SJSA1 (cell line): ENCODE measurements at regions not wholly inside any gene's neighbourhood (a gene's known extent, or its start where the extent isn't known, plus 50 kb on each side); places are given as distances from the start of the nearest gene placed in this dataset.
"Not testable (repeated sequence)": the region's sequence is repeated elsewhere in the genome, so short reads cannot be mapped to it uniquely, and the experiment has no call there.

Experiments
- DNase-seq, 2 experiments: peaks; one replicate each; pipeline ENCODE4 v3.0.0-alpha.2; 2015 to 2020; ENCODE audit warnings: low spot score in 2 of 2, low read depth in 1 of 2
- H3K27ac ChIP-seq: fragments of 250-450 bp; sonication (Bioruptor Pico); 2 replicates; pipeline ENCODE4 v1.5.1; 2020; ENCODE audit warnings: mild to moderate bottlenecking, moderate library complexity
- H3K27me3 ChIP-seq: fragments of 250-450 bp; sonication (Bioruptor Pico); replicated peaks from 2 replicates; pipeline ENCODE4 v1.5.1; 2020; ENCODE audit warnings: mild to moderate bottlenecking, moderate library complexity
- H3K36me3 ChIP-seq: fragments of 250-450 bp; sonication (Bioruptor Pico); 2 replicates; pipeline ENCODE4 v1.5.1; 2020; ENCODE audit warnings: mild to moderate bottlenecking
- H3K4me1 ChIP-seq: fragments of 250-450 bp; sonication (Bioruptor Pico); replicated peaks from 2 replicates; pipeline ENCODE4 v1.6.1; 2021; ENCODE audit warnings: mild to moderate bottlenecking
- H3K4me3 ChIP-seq: fragments of 250-450 bp; sonication (Bioruptor Pico); 2 replicates; pipeline ENCODE4 v1.5.1; 2020; ENCODE audit warnings: mild to moderate bottlenecking
- H3K9me3 ChIP-seq: fragments of 250-450 bp; sonication (Bioruptor Pico); replicated peaks from 2 replicates; pipeline ENCODE4 v1.5.1; 2020; ENCODE audit warnings: mild to moderate bottlenecking

GRCh38 chr11:127803755-127804154 lies 783.6 kb downstream of the ETS1 start:
- Histone ChIP-seq H3K36me3 (no peaks in the 10 kb centered on the region), H3K4me1 (no peaks in the 10 kb centered on the region), H3K9me3 (no peaks in the 10 kb centered on the region), H3K4me3 (no peak overlapping the region), H3K27me3 (no peaks in the 10 kb centered on the region), H3K27ac (no peak overlapping the region)
- no peak for DNase-seq

DNA sequence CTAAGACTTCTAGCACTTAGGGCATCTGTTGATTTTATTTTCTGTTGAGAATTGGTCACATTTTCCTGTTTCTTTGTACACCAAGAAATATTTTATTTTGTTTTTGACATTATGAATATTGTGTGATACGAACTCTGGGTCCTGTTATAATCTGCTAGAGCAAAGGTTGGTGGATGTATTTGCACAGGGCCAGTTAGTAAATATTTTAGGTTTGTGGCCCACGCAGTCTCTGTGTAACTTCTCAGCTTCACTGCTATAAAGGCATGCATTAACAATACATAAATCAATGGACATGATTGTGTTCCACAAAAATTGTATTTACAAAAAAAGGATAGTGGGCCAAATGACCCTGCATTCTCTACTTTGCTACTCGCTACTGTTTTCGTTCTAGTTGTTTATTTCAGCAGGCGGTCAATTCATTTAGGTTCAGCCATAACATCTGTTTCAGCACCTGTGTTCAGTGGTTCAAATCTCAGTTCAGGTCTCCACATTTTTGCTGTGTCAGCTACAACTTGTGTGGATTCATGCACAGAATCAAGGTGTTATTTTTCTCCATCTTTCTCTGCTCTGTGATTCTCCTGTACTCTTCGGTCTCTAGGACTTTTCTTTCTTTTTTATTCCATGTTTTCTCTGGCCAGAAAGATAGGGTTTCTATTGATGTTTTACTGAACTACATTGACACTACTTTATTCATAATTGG lies 786.2 kb downstream of the ETS1 start:
- H3K4me1 ChIP-seq: no peaks in the 10 kb centered on the region
- H3K27me3 ChIP-seq: no peaks in the 10 kb centered on the region
- no peaks in the 10 kb centered on the region for H3K9me3 ChIP-seq
- H3K4me3 ChIP-seq: no peak overlapping the region
- no peaks in the 10 kb centered on the region for H3K36me3 ChIP-seq
- H3K27ac ChIP-seq: no peak overlapping the region
- no peak for DNase-seq

- no peak overlapping the region for H3K4me3 ChIP-seq
- no peaks in the 10 kb centered on the region for H3K4me1 ChIP-seq
- no peak for DNase-seq
- no peaks in the 10 kb centered on the region for H3K9me3 ChIP-seq
- H3K27me3 ChIP-seq: no peaks in the 10 kb centered on the region
- H3K27ac ChIP-seq: no peak overlapping the region
- H3K36me3 ChIP-seq: no peaks in the 10 kb centered on the region
Measured at GRCh38 chr11:127795326-127795725, 792.0 kb downstream of the ETS1 start.

DNA sequence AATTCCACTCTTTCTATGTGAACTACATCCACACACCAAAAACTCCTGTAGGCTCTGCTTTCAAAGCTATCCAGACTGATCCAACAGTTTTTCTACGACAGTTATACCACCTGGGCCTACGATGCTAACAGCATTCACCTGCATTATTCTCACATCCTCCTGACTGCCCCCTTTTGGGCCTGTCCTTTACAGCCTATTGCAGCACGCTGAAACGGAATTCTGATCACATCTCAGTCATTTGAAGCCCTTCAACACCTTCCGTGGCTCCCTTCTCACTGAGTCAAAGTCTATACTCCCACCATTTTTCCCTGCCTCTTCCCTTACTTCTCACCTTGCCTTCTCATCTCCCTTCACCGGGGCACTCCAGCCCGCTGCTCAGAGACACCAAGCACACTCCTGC lies 791.3 kb upstream of the KIRREL3 start:
- H3K36me3 ChIP-seq: no peaks in the 10 kb centered on the region
- no peaks in the 10 kb centered on the region for H3K27me3 ChIP-seq
- no peaks in the 10 kb centered on the region for H3K9me3 ChIP-seq
- no peak overlapping the region for H3K27ac ChIP-seq
- DNase-seq: no peak
- H3K4me3 ChIP-seq: no peak overlapping the region
- H3K4me1 ChIP-seq: no peaks in the 10 kb centered on the region

DNA sequence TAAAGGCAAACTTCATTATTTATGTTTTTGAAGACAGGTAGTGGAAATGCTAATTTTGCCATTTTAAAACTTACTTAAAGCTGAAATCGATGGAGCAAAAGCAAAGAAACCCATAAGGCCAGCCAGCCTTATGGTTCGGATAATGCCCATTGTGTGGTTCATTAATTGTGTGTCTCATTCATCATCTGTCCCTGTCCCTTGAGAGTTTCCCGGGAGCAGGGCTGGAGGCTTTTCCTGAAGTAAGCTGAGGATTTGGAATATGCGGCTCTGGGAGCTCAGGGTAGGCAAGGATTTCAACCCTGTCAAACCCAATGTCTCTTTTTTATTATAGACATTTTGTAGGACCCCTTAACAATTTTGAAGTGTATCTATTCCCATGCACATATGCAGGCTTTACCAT lies 790.0 kb upstream of the KIRREL3 start:
- H3K4me1 ChIP-seq: no peaks in the 10 kb centered on the region
- no peaks in the 10 kb centered on the region for H3K36me3 ChIP-seq
- H3K27ac ChIP-seq: no peak overlapping the region
- H3K27me3 ChIP-seq: no peaks in the 10 kb centered on the region
- DNase-seq: no peak
- H3K9me3 ChIP-seq: no peaks in the 10 kb centered on the region
- no peak overlapping the region for H3K4me3 ChIP-seq

- DNase-seq: no peak
- no peaks in the 10 kb centered on the region for H3K27me3 ChIP-seq
- no peak overlapping the region for H3K4me3 ChIP-seq
- no peaks in the 10 kb centered on the region for H3K4me1 ChIP-seq
- no peaks in the 10 kb centered on the region for H3K36me3 ChIP-seq
- no peaks in the 10 kb centered on the region for H3K9me3 ChIP-seq
- no peak overlapping the region for H3K27ac ChIP-seq
Measured at GRCh38 chr11:127789927-127790326, 789.4 kb upstream of the KIRREL3 start.

DNA sequence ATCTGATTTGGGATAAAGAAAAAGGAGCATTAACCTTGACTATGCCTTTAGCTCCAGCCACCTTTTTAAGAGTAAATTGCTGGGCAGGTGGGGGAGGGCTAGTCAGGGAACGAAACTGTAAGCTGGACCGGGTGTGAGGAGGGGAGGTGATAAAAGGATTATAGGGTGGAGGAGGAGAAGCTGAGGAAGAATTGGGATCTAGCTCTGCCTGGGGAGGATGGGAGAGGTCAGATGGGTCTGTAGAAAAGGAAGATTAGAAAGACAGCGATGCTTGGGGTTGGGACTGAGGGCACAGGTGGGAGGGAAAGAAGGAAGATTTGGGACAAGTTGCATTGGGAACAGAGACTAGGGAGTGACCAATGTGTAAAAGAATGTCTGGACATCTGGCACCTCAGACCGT lies 772.4 kb upstream of the KIRREL3 start:
- H3K36me3 ChIP-seq, DNase-seq, H3K27me3 ChIP-seq, H3K9me3 ChIP-seq, H3K4me1 ChIP-seq, H3K4me3 ChIP-seq, H3K27ac ChIP-seq: not testable (repeated sequence)

DNA sequence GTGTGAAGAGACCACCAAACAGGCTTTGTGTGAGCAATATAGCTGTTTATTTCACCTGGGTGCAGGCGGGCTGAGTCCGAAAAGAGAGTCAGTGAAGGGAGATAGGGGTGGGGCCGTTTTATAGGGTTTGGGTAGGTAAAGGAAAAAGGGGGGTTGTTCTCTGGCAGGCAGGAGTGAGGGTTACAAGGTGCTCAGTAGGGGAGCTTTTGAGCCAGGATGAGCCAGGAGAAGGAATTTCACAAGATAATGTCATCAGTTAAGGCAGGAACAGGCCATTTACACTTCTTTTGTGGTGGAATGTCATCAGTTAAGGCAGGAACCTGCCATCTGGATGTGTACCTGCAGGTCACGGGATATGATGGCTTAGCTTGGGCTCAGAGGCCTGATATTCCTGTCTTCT lies 768.4 kb upstream of the KIRREL3 start:
- H3K4me1 ChIP-seq, H3K4me3 ChIP-seq, H3K27ac ChIP-seq, H3K9me3 ChIP-seq, H3K36me3 ChIP-seq, DNase-seq, H3K27me3 ChIP-seq: not testable (repeated sequence)

- Histone ChIP-seq H3K36me3 (no peaks in the 10 kb centered on the region), H3K4me3 (no peak overlapping the region), H3K27me3 (no peaks in the 10 kb centered on the region), H3K4me1 (no peaks in the 10 kb centered on the region), H3K9me3 (no peaks in the 10 kb centered on the region), H3K27ac (no peak overlapping the region)
- no peak for DNase-seq
Measured at GRCh38 chr11:127766734-127767133, 766.2 kb upstream of the KIRREL3 start.

- Histone ChIP-seq H3K36me3 (no peaks in the 10 kb centered on the region), H3K27ac (no peak overlapping the region), H3K27me3 (no peaks in the 10 kb centered on the region), H3K9me3 (no peaks in the 10 kb centered on the region), H3K4me1 (no peaks in the 10 kb centered on the region), H3K4me3 (no peak overlapping the region)
- no peak for DNase-seq
Measured at GRCh38 chr11:127738771-127739286, 738.3 kb upstream of the KIRREL3 start.

- Histone ChIP-seq H3K4me1 (no peaks in the 10 kb centered on the region), H3K4me3 (no peak overlapping the region), H3K9me3 (no peaks in the 10 kb centered on the region), H3K27ac (no peak overlapping the region), H3K36me3 (no peaks in the 10 kb centered on the region), H3K27me3 (no peaks in the 10 kb centered on the region)
- DNase-seq: no peak
Measured at GRCh38 chr11:127737499-127737898, 736.9 kb upstream of the KIRREL3 start.

GRCh38 chr11:127733552-127733951 lies 733.0 kb upstream of the KIRREL3 start:
- Histone ChIP-seq H3K27ac (no peak overlapping the region), H3K27me3 (no peaks in the 10 kb centered on the region), H3K9me3 (no peaks in the 10 kb centered on the region)

DNA sequence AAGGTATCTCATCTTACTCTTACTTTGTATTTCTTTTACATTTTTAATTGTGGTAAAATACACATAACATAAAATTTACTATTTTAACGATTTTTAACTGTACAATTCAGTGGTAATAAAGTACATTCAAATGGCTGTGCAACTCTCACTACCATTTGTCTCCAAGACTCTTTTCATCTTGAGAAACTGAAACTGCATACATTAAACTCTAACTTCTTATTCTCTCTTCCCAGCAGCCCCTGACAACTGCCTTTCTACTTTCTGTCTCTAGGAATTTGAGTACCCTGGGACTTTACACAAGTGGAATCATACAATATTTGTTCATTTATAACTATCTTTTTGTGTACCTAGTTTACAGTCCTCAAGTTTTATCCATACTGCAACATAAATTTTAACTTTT lies 725.8 kb upstream of the KIRREL3 start:
- no peaks in the 10 kb centered on the region for H3K4me1 ChIP-seq
- no peak for DNase-seq
- H3K9me3 ChIP-seq: no peaks in the 10 kb centered on the region
- H3K36me3 ChIP-seq: no peaks in the 10 kb centered on the region
- no peak overlapping the region for H3K4me3 ChIP-seq
- H3K27ac ChIP-seq: no peak overlapping the region
- H3K27me3 ChIP-seq: no peaks in the 10 kb centered on the region

More at GRCh38 chr11:127733552-127733951, 733.0 kb upstream of the KIRREL3 start:
- Histone ChIP-seq H3K36me3 (no peaks in the 10 kb centered on the region), H3K4me1 (no peaks in the 10 kb centered on the region), H3K4me3 (no peak overlapping the region)
- DNase-seq: no peak

DNA sequence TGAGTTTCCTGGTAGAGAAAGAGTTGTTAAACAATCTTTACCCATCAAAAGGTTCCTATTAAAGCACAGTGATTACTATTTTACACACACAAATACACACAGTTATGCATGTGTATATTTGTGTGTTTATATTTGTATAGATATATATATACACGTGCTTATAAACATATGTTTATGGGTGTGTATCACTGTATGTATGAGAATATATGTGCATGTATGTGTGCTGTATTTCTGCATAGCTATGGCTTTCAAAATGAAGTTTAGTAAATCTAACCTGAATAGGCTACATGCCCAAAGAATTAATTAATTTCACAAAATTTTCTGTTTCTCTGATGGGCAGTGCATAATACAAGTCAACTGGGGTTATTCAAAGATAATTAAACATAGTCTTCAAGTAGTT lies 723.1 kb upstream of the KIRREL3 start:
- DNase-seq: no peak
- Histone ChIP-seq H3K4me3 (no peak overlapping the region), H3K27ac (no peak overlapping the region), H3K36me3 (no peaks in the 10 kb centered on the region), H3K9me3 (no peaks in the 10 kb centered on the region), H3K27me3 (no peaks in the 10 kb centered on the region), H3K4me1 (no peaks in the 10 kb centered on the region)

DNA sequence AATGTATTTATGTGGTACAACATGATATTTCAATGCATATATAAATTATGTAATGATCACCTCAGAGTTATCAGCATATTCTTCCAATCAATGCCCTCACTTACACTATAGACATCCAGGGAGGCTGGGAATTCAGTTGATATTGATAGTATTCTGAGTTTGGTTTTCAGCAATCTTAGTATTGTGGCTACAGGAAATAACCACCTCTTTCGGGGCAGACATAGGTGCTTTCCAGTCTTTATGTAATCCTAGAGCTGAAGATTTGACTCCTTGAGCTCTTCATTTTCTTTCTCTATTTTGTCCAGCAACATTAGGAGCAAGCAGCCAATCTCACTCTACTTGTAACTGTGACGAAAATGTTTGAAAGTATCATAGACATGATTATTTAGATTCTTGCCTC lies 712.7 kb upstream of the KIRREL3 start:
- Histone ChIP-seq H3K9me3 (no peaks in the 10 kb centered on the region), H3K27me3 (no peaks in the 10 kb centered on the region), H3K4me3 (no peak overlapping the region), H3K27ac (no peak overlapping the region), H3K36me3 (no peaks in the 10 kb centered on the region), H3K4me1 (no peaks in the 10 kb centered on the region)
- DNase-seq: no peak
